DMS53 treated with DMSO at 0.1 percent for 48 hours (cell line): ENCODE measurements at regions not wholly inside any gene's neighbourhood (a gene's known extent, or its start where the extent isn't known, plus 50 kb on each side); places are given as distances from the start of the nearest gene placed in this dataset.

ENCODE experiments used
- DNase-seq: peaks from one replicate; lab custom pipeline; 2025; ENCODE audit not compliant: unreplicated experiment; lab: John Stamatoyannopoulos, UW

GRCh38 chr7:68994841-68995240 lies 603.4 kb upstream of the AUTS2 start:
- DNase-seq: no peak

- DNase-seq: no peak
These were observed 600.1 kb upstream of the AUTS2 start for GRCh38 chr7:68998136-68998535.

DNA sequence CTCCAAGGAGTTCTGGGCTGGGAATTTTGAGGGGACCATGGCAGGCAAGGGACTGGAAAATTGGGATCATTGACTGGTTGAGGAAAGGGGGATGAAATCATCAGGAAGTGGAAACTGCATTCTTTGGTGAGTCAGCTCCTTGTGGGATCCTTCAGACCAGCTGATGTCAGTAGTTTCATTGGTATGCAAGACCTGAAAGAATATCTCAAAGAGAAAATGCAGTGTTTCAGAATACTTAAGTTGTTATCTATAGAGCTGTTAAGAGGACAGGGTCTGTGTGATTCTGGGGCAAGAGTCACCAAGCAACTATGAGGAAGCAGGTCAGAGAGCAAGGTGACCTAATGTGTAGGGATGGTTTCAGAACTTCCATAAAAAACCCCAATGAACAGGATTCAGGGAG lies 595.9 kb upstream of the AUTS2 start:
- DNase-seq: no peak

GRCh38 chr7:69012149-69012548 lies 586.1 kb upstream of the AUTS2 start:
- DNase-seq: no peak

DNA sequence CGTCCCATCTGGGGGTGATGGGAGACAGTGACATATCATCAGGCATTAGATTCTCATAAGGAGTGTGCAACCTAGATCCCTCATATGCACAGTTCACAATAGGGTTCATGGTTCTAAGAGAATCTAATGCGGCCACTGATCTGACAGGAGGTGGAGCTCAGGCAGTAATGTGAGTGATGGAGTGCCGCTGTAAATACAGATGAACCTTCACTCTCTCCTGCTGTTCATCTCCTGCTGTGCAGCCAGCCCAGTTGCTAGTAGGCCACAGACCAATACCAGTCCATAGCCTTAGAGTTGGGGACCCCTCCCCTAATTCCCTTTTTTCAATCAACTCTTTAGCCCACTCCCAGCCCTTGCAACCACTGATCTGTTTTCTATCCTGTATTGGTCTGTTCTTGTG lies 581.1 kb upstream of the AUTS2 start:
- no peak for DNase-seq

DNA sequence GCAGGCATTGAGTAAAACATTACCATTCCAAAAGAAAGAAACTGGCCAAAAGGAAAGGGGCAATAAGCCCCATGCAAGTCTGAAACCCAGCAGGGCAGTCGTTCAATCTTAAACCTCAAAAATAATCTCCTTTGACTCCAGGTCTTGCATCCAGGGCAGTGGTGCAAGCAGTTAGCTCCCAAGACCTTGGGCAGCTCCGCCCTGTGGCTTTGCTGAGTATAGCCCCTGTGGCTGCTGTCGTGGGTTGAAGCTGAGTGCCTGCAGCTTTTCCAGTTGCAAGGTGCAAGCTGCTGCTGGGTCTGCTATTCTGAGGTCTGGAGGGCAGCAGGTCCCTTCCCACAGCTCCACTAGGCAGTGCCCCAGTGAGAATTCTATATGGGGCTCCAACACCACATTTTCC lies 580.1 kb upstream of the AUTS2 start:
- no peak for DNase-seq

- no peak for DNase-seq
These were observed 578.8 kb upstream of the AUTS2 start for GRCh38 chr7:69019437-69019836.

DNA sequence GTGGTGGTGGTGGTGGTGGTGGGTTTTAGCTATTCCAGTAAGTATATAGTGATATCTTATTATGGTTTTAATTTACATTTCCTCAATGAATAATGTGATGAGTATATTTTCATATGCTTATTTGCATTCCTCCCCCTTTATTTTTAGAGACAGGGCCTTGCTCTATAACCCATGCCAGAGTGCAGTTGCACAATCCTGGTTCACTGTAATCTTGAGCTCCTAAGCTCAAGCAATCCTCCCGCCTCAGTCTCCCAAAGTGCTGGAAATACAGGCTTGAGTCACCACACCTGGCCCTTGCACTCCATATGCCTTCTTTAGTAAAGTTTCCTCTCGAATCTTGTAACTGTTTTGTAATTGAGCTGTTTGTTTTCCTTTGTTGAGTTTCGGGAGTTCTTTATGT lies 577.7 kb upstream of the AUTS2 start:
- no peak for DNase-seq

DNA sequence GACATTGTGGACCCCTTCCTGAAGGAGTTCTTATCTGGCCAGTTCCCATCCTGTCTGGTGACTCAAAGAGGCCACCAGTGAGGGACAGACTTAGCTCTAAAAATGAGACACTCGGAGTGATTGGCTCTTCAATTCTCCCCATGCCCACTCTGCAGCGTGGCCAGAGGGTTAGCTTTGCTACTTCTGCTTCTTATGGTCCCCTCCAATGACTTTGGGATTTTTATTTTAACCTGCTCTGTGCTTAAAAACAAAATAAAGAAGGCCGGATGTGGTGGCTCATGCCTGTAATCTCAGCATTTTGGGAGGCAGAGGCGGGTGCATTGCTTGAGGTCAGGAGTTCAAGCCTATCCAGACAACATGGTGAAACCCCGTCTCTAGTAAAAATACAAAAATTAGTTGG lies 573.0 kb upstream of the AUTS2 start:
- no peak for DNase-seq

DNA sequence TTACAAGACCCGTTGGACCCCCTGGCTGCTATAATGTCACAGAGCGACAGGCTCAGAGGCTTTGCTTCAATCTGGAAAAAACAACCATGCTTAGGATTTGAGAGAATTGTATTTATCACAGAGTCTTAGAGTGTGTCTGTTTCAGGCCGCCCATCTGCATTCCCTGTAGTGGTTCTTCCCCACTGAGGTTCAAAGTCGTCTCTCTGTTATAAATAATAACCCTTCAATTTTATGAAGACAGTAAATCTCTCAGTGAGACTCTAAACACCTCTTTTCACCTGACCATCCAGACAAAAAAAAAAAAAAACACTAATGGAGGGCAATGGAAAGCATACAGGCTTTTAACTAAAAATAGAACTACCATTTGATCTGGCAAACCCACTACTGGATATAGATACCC lies 565.4 kb upstream of the AUTS2 start:
- no peak for DNase-seq

DNA sequence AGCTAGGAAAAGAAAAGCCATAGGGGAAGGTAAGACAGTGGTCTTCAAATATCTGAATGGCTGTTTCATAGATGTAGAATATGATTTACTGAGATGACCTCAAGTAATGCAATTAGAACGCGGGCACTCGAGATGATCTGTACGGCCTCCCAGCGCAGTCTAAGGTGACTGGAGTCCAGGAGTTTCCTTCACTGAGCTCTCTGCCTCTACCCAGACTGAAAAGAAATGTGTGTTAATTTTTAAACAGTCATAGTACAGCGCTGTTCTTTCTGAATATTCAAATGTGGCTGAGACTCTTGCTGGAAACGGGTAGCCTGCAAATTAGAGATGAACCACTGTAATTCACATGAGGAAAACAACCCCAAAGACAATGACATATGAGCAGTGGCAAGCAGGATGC lies 562.4 kb upstream of the AUTS2 start:
- no peak for DNase-seq

- DNase-seq: no peak
These were observed 562.0 kb upstream of the AUTS2 start for GRCh38 chr7:69036301-69036700.

GRCh38 chr7:69038915-69039314 lies 559.4 kb upstream of the AUTS2 start:
- no peak for DNase-seq

- no peak for DNase-seq
These were observed 556.1 kb upstream of the AUTS2 start for GRCh38 chr7:69042138-69042537.

DNA sequence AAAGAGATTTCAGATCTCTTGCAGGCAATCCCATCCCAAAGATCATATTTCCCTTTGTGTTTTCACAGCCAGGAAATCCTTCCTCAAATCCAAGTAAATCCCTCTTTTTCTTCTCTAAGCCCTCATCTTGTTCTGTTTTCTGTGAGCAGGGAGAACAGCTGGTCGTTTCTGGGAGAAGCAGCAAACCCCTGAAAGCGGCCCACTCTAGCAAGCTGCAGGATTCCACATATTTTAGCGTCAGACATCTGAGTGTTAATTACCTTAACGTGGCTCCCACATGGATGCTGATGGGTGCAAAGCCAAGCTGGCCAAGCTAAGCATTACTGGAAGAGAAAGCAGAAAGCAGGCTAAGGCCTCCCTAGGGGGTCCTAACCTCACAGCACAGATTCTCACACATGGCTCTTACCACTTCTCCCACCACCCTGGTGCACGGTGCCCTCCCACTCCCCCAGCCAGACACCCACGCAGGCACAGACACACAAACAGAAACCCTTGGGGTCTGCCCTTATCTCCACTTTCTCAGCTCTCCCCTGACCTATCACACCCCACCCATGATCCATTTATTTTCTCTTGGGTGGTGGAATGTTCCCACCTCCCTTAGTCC lies 551.0 kb upstream of the AUTS2 start:
- no peak for DNase-seq

GRCh38 chr7:69049326-69049725 lies 548.9 kb upstream of the AUTS2 start:
- no peak for DNase-seq

DNA sequence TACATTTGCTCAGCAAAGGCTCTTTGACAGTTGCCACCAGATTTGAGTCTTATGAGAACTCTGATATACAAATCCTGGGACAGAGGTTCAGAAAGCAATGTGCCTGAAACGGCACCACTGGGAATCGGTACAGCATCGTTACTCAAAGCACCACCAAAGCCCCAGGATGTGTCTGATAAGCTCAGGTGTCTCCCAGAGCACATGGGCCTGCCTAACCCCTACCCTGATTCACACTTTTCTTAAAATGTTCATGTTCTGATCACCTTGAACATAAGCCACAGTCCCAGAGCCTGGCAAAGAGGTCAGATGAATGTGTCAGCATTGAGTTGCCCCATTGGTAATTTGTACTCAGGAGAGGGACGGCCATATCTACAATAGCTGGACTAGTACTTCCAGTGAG lies 545.8 kb upstream of the AUTS2 start:
- no peak for DNase-seq

DNA sequence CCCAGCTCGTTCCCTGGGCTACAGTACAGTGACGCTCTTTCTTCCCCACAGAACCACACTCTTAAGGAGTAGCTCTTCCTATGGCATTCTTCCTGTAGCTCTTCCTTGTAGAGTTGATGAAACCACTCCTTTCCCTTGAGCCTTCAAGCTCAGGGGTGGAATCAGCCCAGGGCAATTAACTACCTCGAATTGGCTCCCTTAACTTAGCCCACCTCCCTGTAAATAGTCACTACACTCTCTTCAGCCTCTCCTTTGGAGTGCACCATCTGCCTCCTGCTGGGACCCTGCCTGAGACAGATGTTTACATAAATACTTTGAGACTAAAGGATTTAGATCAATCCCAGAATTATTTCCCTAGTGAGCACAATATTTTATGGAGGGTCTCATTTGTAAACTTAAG lies 537.8 kb upstream of the AUTS2 start:
- DNase-seq: no peak

- DNase-seq: no peak
These were observed 536.1 kb upstream of the AUTS2 start for GRCh38 chr7:69062020-69062765.

DNA sequence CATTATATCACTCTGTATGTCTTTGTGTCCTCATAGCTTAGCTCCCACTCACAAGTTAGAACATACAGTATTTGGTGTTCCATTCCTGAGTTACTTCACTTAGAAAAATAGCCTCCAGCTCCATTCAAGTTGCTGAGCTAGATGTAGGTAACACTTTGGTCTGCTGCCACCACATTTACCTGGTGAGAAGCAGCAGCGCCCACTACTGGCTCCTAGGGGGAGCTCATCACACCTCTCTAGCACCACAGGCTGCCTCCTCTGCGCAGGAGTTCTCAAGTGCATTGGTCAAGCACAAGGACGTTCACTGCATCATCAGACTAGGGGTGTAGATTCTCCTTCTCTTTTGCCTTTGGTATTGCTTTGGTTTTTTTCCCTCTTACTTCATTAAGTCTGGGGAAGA lies 530.9 kb upstream of the AUTS2 start:
- no peak for DNase-seq

GRCh38 chr7:69070476-69070875 lies 527.8 kb upstream of the AUTS2 start:
- DNase-seq: no peak

DNA sequence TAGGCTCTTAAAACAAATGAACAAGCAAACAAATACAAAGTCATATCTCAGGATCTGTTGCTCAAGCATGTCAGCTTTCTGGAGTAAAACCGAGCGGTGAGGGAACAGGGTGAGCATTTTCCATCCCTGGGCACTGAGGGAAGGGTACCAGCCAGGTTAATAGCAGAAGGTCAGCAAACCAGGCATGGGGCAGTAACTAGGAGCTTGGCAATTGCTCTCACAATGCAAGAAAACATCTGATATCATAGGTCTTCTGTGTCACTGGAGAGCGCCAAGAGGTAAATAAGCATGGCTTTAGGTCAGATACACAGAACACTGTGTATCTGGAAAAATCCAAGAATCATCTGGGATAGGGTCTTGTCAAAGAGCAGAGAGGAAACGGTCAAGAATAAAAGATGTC lies 521.7 kb upstream of the AUTS2 start:
- no peak for DNase-seq
